HG03342 (cell line): ENCODE measurements at regions not wholly inside any gene's neighbourhood (a gene's known extent, or its start where the extent isn't known, plus 50 kb on each side); places are given as distances from the start of the nearest gene placed in this dataset.
A peak's percentile ranks its signal among the peaks of the same experiment; 100 is the strongest.

Experiments used
- ATAC-seq: cut with Tn5 transposase; IDR thresholded peaks from one replicate; pipeline ENCODE4 v1.9.1; 2021; ENCODE audit warnings: mild to moderate bottlenecking, moderate library complexity; ENCODE audit not compliant: unreplicated experiment

- ATAC-seq: no peak
These were observed 587.6 kb upstream of the DIPK2B start for GRCh38 chrX:45788315-45788714.

GRCh38 chrX:45784590-45784989 is 583.9 kb upstream of the DIPK2B start:
- no peak for ATAC-seq

GRCh38 chrX:45783002-45783401 is 582.3 kb upstream of the DIPK2B start:
- no peak for ATAC-seq

GRCh38 chrX:45781901-45782553 is 581.4 kb upstream of the DIPK2B start:
- no peak for ATAC-seq

- ATAC-seq: no peak
These were observed 577.9 kb upstream of the DIPK2B start for GRCh38 chrX:45778616-45779015.

GRCh38 chrX:45777366-45777765 is 576.7 kb upstream of the DIPK2B start:
- ATAC-seq: no peak

GRCh38 chrX:45775468-45775867 is 574.8 kb upstream of the DIPK2B start:
- no peak for ATAC-seq

GRCh38 chrX:45774961-45775360 is 574.3 kb upstream of the DIPK2B start:
- ATAC-seq: no peak

- no peak for ATAC-seq
These were observed 572.9 kb upstream of the DIPK2B start for GRCh38 chrX:45773572-45773971.

- ATAC-seq: peak; percentile 51
These were observed 571.1 kb upstream of the DIPK2B start for GRCh38 chrX:45771560-45772340.

GRCh38 chrX:45771114-45771513 is 570.4 kb upstream of the DIPK2B start:
- ATAC-seq: no peak

- ATAC-seq: peak; percentile 75
These were observed 569.3 kb upstream of the DIPK2B start for GRCh38 chrX:45769761-45770582.

GRCh38 chrX:45768666-45769236 is 568.1 kb upstream of the DIPK2B start:
- ATAC-seq: no peak

GRCh38 chrX:45766981-45767501 is 566.4 kb upstream of the DIPK2B start:
- ATAC-seq: no peak

GRCh38 chrX:45765767-45766166 is 565.1 kb upstream of the DIPK2B start:
- ATAC-seq: no peak

- ATAC-seq: no peak
These were observed 564.6 kb upstream of the DIPK2B start for GRCh38 chrX:45765281-45765680.

- ATAC-seq: peak; percentile 32
These were observed 562.3 kb upstream of the DIPK2B start for GRCh38 chrX:45762699-45763647.

- no peak for ATAC-seq
These were observed 561.2 kb upstream of the DIPK2B start for GRCh38 chrX:45761920-45762319.

- no peak for ATAC-seq
These were observed 559.6 kb upstream of the DIPK2B start for GRCh38 chrX:45760187-45760742.
